Heart left ventricle (tissue), 16 donors: ENCODE measurements at regions not wholly inside any gene's neighbourhood (a gene's known extent, or its start where the extent isn't known, plus 50 kb on each side); places are given as distances from the start of the nearest gene placed in this dataset.
A peak's percentile ranks its signal among the peaks of the same experiment; 100 is the strongest.

Experiments
- ATAC-seq, 4 donors: fragments of 200-7000 bp; cut with Tn5 transposase; one replicate each; pipeline ENCODE4 v1.9.1; 2020 to 2022; ENCODE audit warnings: moderate library complexity in 4 of 4, mild to moderate bottlenecking in 3 of 4, moderate number of reproducible peaks in 1 of 4
- DNase-seq, 5 donors: peaks; one replicate each; pipeline ENCODE4 v3.0.0-alpha.2; 2020
- H3K27ac ChIP-seq, 12 donors: fragments of 200-600 bp; sonication (generic) in 4 of 12; one replicate each; pipeline versions ENCODE4 v1.5.0 to v1.8.0; 2016 to 2022; ENCODE audit warnings: mild to moderate bottlenecking in 2 of 12
- H3K27me3 ChIP-seq, 9 donors: fragments of 200-600 bp; sonication (generic) in 2 of 9; one replicate each; pipeline versions ENCODE4 v1.5.1 to v1.8.0; 2016 to 2022; ENCODE audit warnings: mild to moderate bottlenecking in 3 of 9
- H3K36me3 ChIP-seq, 9 donors: fragments of 200-600 bp; sonication (generic) in 2 of 9; one replicate each; pipeline versions ENCODE4 v1.5.0 to v1.8.0; 2018 to 2022; ENCODE audit warnings: mild to moderate bottlenecking in 2 of 9
- H3K4me1 ChIP-seq, 12 donors: fragments of 200-600 bp; sonication (generic) in 4 of 12; one replicate each; pipeline versions ENCODE4 v1.5.0 to v1.8.0; 2016 to 2022; ENCODE audit warnings: mild to moderate bottlenecking in 3 of 12
- H3K4me3 ChIP-seq, 12 donors: fragments of 200-600 bp; sonication (generic) in 4 of 12; one replicate each; pipeline versions ENCODE4 v1.5.0 to v1.8.0; 2017 to 2022; ENCODE audit warnings: mild to moderate bottlenecking in 9 of 12, moderate library complexity in 4 of 12
- H3K9me3 ChIP-seq, 12 donors: fragments of 200-600 bp; sonication (generic) in 4 of 12; one replicate each; pipeline versions ENCODE4 v1.5.0 to v1.8.0; 2016 to 2022; ENCODE audit warnings: mild to moderate bottlenecking in 1 of 12
- CTCF ChIP-seq, 12 donors: fragments of 200-600 bp; sonication (generic) in 4 of 12; IDR thresholded peaks; one replicate each; pipeline versions ENCODE4 v1.5.0 to v1.8.0; 2018 to 2022; ENCODE audit warnings: antibody characterized with exemption in 12 of 12, mild to moderate bottlenecking in 5 of 12
- POLR2A ChIP-seq, 2 donors: fragments of 450-650 bp; IDR thresholded peaks; one replicate each; pipeline ENCODE4 v1.6.1; 2017; ENCODE audit warnings: antibody characterized with exemption in 2 of 2, mild to moderate bottlenecking in 2 of 2, moderate library complexity in 2 of 2
- WGBS, 4 donors: extraction: QIAGEN DNeasy Blood & Tissue Kit in 2 of 4; methylation state at CpG; one replicate each; pipeline versions ENCODE4 v1.1.5 to v1.1.7; 2013 to 2018; 5-methylcytosine and 5-hydroxymethylcytosine counted together
- intact Hi-C, 10 donors: fragments of 100-400 bp; cut with DNase I; formaldehyde crosslinking; loops; one replicate each; pipeline versions ENCODE4 v1.11.1 to v1.14.2; 2022
- donor health status: ischemic (EF 13 %, LVEDD 7.1; RV severe dilation, severe dysfunction).
- donor health status: healthy with polysubstance abuse.
- donor health status: DM: no; HTN: yes; CAD: no.
- donor health status: DM: no; HTN: no; CAD: no.
- donor health status: ischemic (EF 25% LVEDD 6.9; RV normal size, moderate dysfunction).
- donor health status: ischemic (EF 25% LVEDD 5.7; RV mildly dilated, moderate dysfunction).
- donor health status: healthy.
- donor health status: DM: yes; HTN: yes; CAD: no.
- donor health status: ischemic (EF 35%, LVEDD 5.7; RV mildly dilated, moderate dysfunction).
- donor health status: nonischemic (EF 11% LVEDD 7.7; RV severe dilation, severe dysfunction).
- donor health status: DM: yes; HTN: yes; CAD: no.
- donor health status: PGD.
- donor health status: ischemic (EF 29% LVEDD 5.4; RV normal size, mild dysfunction).
- donor health status: nonischemic (EF 23%, LVEDD 6.1; RV moderate dilation, normal function).

DNA sequence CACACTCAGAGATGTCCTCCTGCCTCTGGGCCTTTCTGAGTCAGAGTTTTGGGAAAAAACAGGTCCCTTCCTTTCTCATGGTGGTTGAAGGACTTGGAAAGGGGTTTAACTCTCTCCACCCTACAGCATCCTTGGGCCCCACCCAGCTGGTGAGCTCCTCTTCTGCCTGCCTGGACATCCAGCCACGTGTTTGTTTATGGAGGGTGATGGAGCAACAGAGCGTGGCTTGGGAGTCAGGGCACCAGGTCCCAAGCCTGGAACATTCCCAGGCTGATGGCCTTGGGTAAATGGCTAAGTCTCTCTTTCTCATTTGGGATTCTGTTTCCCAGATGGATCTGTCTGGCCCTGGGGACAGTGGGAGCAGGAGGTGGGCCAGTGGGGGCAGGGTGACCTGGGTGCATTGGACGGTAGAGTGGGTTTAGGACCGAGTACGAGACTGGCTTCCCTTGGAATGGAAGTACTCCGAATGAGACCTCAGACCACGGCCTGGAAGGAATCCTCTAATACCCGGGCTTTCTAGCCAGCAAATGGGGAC, 141.1 kb upstream of the IRX2 start:
- intact Hi-C loops = no loop called here

DNA sequence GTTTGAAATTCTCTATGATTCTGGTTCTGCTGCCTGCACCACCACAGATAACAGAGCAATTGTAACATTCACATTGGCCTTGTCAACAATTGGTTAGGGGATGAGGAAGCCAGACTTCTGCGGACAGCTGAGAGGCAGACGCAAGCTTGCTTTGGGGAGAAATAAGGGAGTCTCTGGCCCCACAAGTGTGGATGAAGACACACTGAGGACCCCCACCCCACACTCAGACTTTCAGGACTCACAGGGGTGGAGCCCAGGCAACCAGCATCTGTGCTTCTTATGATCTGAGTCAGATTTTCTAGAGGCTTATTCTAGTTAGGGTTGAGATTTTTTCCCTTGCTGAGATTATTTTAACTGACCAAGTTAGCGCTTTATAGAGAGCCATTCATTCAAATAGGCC, 140.3 kb upstream of the IRX2 start:
- intact Hi-C loops = no loop called here
- H3K27ac ChIP-seq = no peak overlapping the region
- no peak for ATAC-seq
- no peaks in the 10 kb centered on the region for H3K36me3 ChIP-seq
- H3K27me3 ChIP-seq = no peaks in the 10 kb centered on the region
- H3K9me3 ChIP-seq = peaks cover 0 to 4% (median 0%) of the 10 kb centered on the region in 12 donors
- H3K4me3 ChIP-seq = no peak overlapping the region
- no peak for TF ChIP-seq POLR2A (IDR thresholded peaks at IDR 0.05)
- TF ChIP-seq CTCF (IDR thresholded peaks at IDR 0.05) = no peak
- no peak for DNase-seq
- WGBS, 4 donors = 94 to 97% (median 97%) methylated on average over 3 of the region's 3 CpGs
- H3K4me1 ChIP-seq = no peaks in the 10 kb centered on the region

More for the DNA sequence above, 141.1 kb upstream of the IRX2 start:
- no peak for DNase-seq
- 70 to 77% (median 74%) methylated on average over 8 of the region's 8 CpGs for WGBS, 4 donors
- Histone ChIP-seq H3K27me3 (no peaks in the 10 kb centered on the region), H3K9me3 (peaks cover 0 to 4% (median 0%) of the 10 kb centered on the region in 12 donors), H3K36me3 (no peaks in the 10 kb centered on the region), H3K27ac (no peak overlapping the region), H3K4me3 (no peak overlapping the region), H3K4me1 (no peaks in the 10 kb centered on the region)
- no peak for ATAC-seq
- TF ChIP-seq CTCF (IDR thresholded peaks at IDR 0.05) (no peak), POLR2A (IDR thresholded peaks at IDR 0.05) (no peak)

GRCh38 chr5:2890011-2890410, 138.5 kb upstream of the IRX2 start:
- Histone ChIP-seq H3K4me3 (no peak overlapping the region), H3K9me3 (peaks cover 0 to 4% (median 0%) of the 10 kb centered on the region in 12 donors), H3K36me3 (no peaks in the 10 kb centered on the region), H3K27me3 (no peaks in the 10 kb centered on the region), H3K27ac (no peak overlapping the region), H3K4me1 (no peaks in the 10 kb centered on the region)
- TF ChIP-seq CTCF (IDR thresholded peaks at IDR 0.05) (no peak), POLR2A (IDR thresholded peaks at IDR 0.05) (no peak)
- ATAC-seq = no peak
- intact Hi-C loops = no loop called here
- WGBS, 4 donors = 82 to 89% (median 86%) methylated on average over 14 of the region's 14 CpGs
- no peak for DNase-seq

- no peak for DNase-seq
- no peaks in the 10 kb centered on the region for H3K36me3 ChIP-seq
- ATAC-seq = peak in 1 of 4 donors; percentile 33
- H3K4me1 ChIP-seq = no peaks in the 10 kb centered on the region
- intact Hi-C loops = no loop called here
- no peak overlapping the region for H3K4me3 ChIP-seq
- WGBS, 4 donors = 88 to 96% (median 93%) methylated on average over 2 to 5 of the region's 5 CpGs
- TF ChIP-seq CTCF (IDR thresholded peaks at IDR 0.05) (no peak), POLR2A (IDR thresholded peaks at IDR 0.05) (no peak)
- H3K27ac ChIP-seq = no peak overlapping the region
- peaks cover 0 to 4% (median 0%) of the 10 kb centered on the region in 12 donors for H3K9me3 ChIP-seq
- H3K27me3 ChIP-seq = no peaks in the 10 kb centered on the region
Measured at GRCh38 chr5:2888520-2889060, 137.1 kb upstream of the IRX2 start.
